K562 (cell line): ENCODE measurements at regions not wholly inside any gene's neighbourhood (a gene's known extent, or its start where the extent isn't known, plus 50 kb on each side); places are given as distances from the start of the nearest gene placed in this dataset.

Experiments
- ATAC-seq: fragments of 200-7000 bp; cut with Tn5 transposase; 3 replicates; pipeline ENCODE4 v1.9.1; 2020; ENCODE audit warnings: moderate library complexity
- BruUV-seq: library from RNA; stranded (reverse); fragments of 400-500 nt; replicated peaks from 2 replicates; lab custom pipeline; 2021; lab: Mats Ljungman, UMichigan
- CTCF ChIA-PET: fragments of 300-600 bp; formaldehyde crosslinking; extraction: SDS; loops from one replicate; lab custom pipeline; 2021; ENCODE audit warnings: low intra/inter-chr PET ratio; lab: Yijun Ruan, JAX
- POLR2A ChIA-PET: fragments of 300-600, 350-650 bp; sonication (Branson Sonifier 250); formaldehyde crosslinking; extraction: SDS; loops from one replicate; lab custom pipeline; 2021; ENCODE audit warnings: antibody characterized with exemption, inconsistent platforms; lab: Yijun Ruan, JAX
- DNase-seq, 4 experiments: peaks; one replicate each; pipeline versions ENCODE4 v3.0.0 to v3.0.0-alpha.2; 2011 to 2018; ENCODE audit warnings: low spot score in 3 of 4, mixed read lengths in 3 of 4; ENCODE audit errors: extremely low read depth in 1 of 4
- FAIRE-seq: peaks from 2 replicates; lab custom pipeline; 2011; peaks lifted over from hg19 to GRCh38; lab: Jason Lieb, UNC
- H2AFZ ChIP-seq: 2 replicates; pipeline ENCODE4 v1.6.0; 2011; ENCODE audit warnings: low read depth, low read length, control low read depth, inconsistent platforms
- H3K27ac ChIP-seq: fragments of 200-600 bp; 3 replicates; pipeline ENCODE4 v1.8.0; 2011; ENCODE audit warnings: low read depth, mild to moderate bottlenecking, control low read depth, inconsistent platforms, low read length, moderate library complexity, mixed read lengths; ENCODE audit errors: extremely low read depth
- H3K27me3 ChIP-seq, 2 experiments: fragments of 300-600 bp in 1 of 2; 2 replicates in 1 of 2; 3 replicates in 1 of 2; pipeline versions ENCODE4 v1.6.0 to v1.8.0; 2011; ENCODE audit warnings: inconsistent platforms in 2 of 2, low read length in 2 of 2, mild to moderate bottlenecking in 1 of 2, mixed read lengths in 1 of 2, moderate library complexity in 1 of 2; ENCODE audit not compliant: control insufficient read depth in 2 of 2, insufficient read depth in 2 of 2
- H3K36me3 ChIP-seq: fragments of 300-600 bp; 3 replicates; pipeline ENCODE4 v1.8.0; 2011; ENCODE audit warnings: mild to moderate bottlenecking, low read length, inconsistent platforms; ENCODE audit not compliant: control insufficient read depth, insufficient read depth
- H3K4me1 ChIP-seq, 2 experiments: fragments of 200-600 bp in 1 of 2; replicated peaks in 1 of 2; 2 replicates in 1 of 2; 3 replicates in 1 of 2; pipeline versions ENCODE4 v1.5.1 to v1.8.0; 2011; ENCODE audit warnings: inconsistent platforms in 2 of 2, low read length in 2 of 2, mild to moderate bottlenecking in 1 of 2, mixed read lengths in 1 of 2, moderate library complexity in 1 of 2; ENCODE audit not compliant: control insufficient read depth in 2 of 2, insufficient read depth in 2 of 2
- H3K4me2 ChIP-seq: 2 replicates; pipeline ENCODE4 v1.6.1; 2011; ENCODE audit warnings: low read length, control low read depth, inconsistent platforms, mixed read lengths; ENCODE audit not compliant: insufficient read depth
- H3K4me3 ChIP-seq: fragments of 200-600 bp; sonication (generic), shearing (Covaris generic); 2 replicates; pipeline ENCODE4 v1.5.1; 2016; ENCODE audit warnings: control low read depth, inconsistent platforms
- H3K79me2 ChIP-seq: fragments of 200-600 bp; 3 replicates; pipeline ENCODE4 v1.8.0; 2011; ENCODE audit warnings: low read length, inconsistent platforms; ENCODE audit not compliant: control insufficient read depth, insufficient read depth
- H3K9ac ChIP-seq, 2 experiments: 2 replicates each; pipeline versions ENCODE4 v1.6.0 to v1.6.1; 2011; ENCODE audit warnings: low read depth in 2 of 2, low read length in 2 of 2, control low read depth in 1 of 2, inconsistent platforms in 1 of 2, mild to moderate bottlenecking in 1 of 2, mixed read lengths in 1 of 2; ENCODE audit not compliant: insufficient read depth in 1 of 2
- H3K9me1 ChIP-seq: one replicate; pipeline ENCODE4 v1.6.0; 2011; ENCODE audit warnings: inconsistent platforms, mild to moderate bottlenecking, low read length, moderate library complexity; ENCODE audit not compliant: control insufficient read depth, insufficient read depth
- H3K9me3 ChIP-seq: replicated peaks from 2 replicates; pipeline ENCODE4 v1.5.1; 2011; ENCODE audit warnings: low read depth, low read length, inconsistent platforms; ENCODE audit not compliant: control insufficient read depth, insufficient read depth
- H4K20me1 ChIP-seq: replicated peaks from 2 replicates; pipeline ENCODE4 v1.6.1; 2011; ENCODE audit warnings: low read length, inconsistent platforms, mixed read lengths; ENCODE audit not compliant: control insufficient read depth, insufficient read depth
- CBX3 ChIP-seq, 2 experiments: IDR thresholded peaks; 1 replicate in 1 of 2; 2 replicates in 1 of 2; pipeline ENCODE4 v1.6.1; 2012; ENCODE audit warnings: inconsistent platforms in 2 of 2, low read length in 2 of 2, borderline replicate concordance in 1 of 2, control low read depth in 1 of 2
- CGGBP1 ChIP-seq: fragments of 250-450 bp; sonication (Bioruptor Pico); IDR thresholded peaks from 2 replicates; pipeline ENCODE4 v1.9.0; 2021; ENCODE audit warnings: mild to moderate bottlenecking
- FOXJ3 ChIP-seq: sonication (generic); formaldehyde crosslinking; IDR thresholded peaks from 2 replicates; pipeline ENCODE4 v1.4.0; 2020; ENCODE audit warnings: mild to moderate bottlenecking, missing genetic modification reagents
- HDAC8 ChIP-seq: fragments of 450-650 bp; IDR thresholded peaks from 2 replicates; pipeline ENCODE4 v1.6.1; 2016; ENCODE audit warnings: mild to moderate bottlenecking, missing genetic modification characterization, moderate library complexity, missing compliant biosample characterization
- HMG20B ChIP-seq: fragments of 250-450 bp; sonication (Bioruptor Pico); IDR thresholded peaks from 2 replicates; pipeline ENCODE4 v1.5.0; 2021; ENCODE audit warnings: mild to moderate bottlenecking
- MBD1 ChIP-seq: fragments of 250-450 bp; sonication (Bioruptor Pico); IDR thresholded peaks from 2 replicates; pipeline ENCODE4 v1.8.0; 2022; ENCODE audit warnings: inconsistent platforms
- PRPF4 ChIP-seq: fragments of 200-400 bp; formaldehyde crosslinking; IDR thresholded peaks from one replicate; pipeline ENCODE4 v1.6.1; 2017; ENCODE audit warnings: low read length, low read depth, mild to moderate bottlenecking; ENCODE audit not compliant: insufficient read depth, poor library complexity, severe bottlenecking
- ZNF41 ChIP-seq: fragments of 250-450 bp; sonication (Bioruptor Pico); conservative IDR thresholded peaks from 2 replicates; pipeline ENCODE4 v1.4.0; 2020; ENCODE audit warnings: mild to moderate bottlenecking
- WGBS: fragments of 100-300 bp; shearing (Covaris generic); methylation state at CpG from one replicate; pipeline ENCODE4 v1.1.6; 2016; ENCODE audit warnings: low coverage, mixed read lengths; ENCODE audit not compliant: insufficient coverage; ENCODE audit errors: missing lambda C conversion rate; 5-methylcytosine and 5-hydroxymethylcytosine counted together
- in situ Hi-C: fragments of 300-500 bp; cut with MboI; formaldehyde crosslinking; loops from 4 replicates; pipeline ENCODE4 v1.15.0; 2018; ENCODE audit warnings: inconsistent platforms, mixed read lengths
- intact Hi-C: fragments of 100-400 bp; cut with micrococcal nuclease; formaldehyde crosslinking; loops from 2 replicates; pipeline ENCODE4 v1.14.2; 2022

- in situ Hi-C loops (loop anchor here (25.0 kb wide), 1 partner anchor 1594 kb away; the partner anchor contains the start of gene NBDY), intact Hi-C loops (no loop called here)
- CTCF ChIA-PET: no interaction called here
- Histone ChIP-seq H3K9me3 (no peaks in the 10 kb centered on the region), H3K9ac (no peak overlapping the region), H3K27me3 (no peaks in the 10 kb centered on the region), H2AFZ (no peak overlapping the region), H3K9me1 (no peaks in the 10 kb centered on the region), H3K4me3 (no peak overlapping the region), H3K4me1 (no peaks in the 10 kb centered on the region)
- DNase-seq (no peak), ATAC-seq (no peak)
- BruUV-seq: no TSS peak
- TF ChIP-seq HMG20B (CRISPR knock-in tag) (no peak), MBD1 (CRISPR knock-in tag) (no peak), FOXJ3 (no peak), HDAC8 (tag) (no peak), PRPF4 (no peak), CBX3 (IDR thresholded peaks at IDR 0.05; ENCODE audit: borderline replicate concordance in 1 of 2, low read length in 2 of 2) (no peak), ZNF41 (CRISPR knock-in tag) (no peak), CGGBP1 (CRISPR knock-in tag) (no peak)
- TF ChIP-seq, all 486 proteins: peak for 0
- FAIRE-seq: no peak
- WGBS: 43% methylated on average over 6 of the region's 6 CpGs
- no peaks in the 10 kb centered on the region for H4K20me1 ChIP-seq
- H3K4me2 ChIP-seq: no peak overlapping the region
- no peaks in the 10 kb centered on the region for H3K79me2 ChIP-seq
- no peak overlapping the region for H3K27ac ChIP-seq
- POLR2A ChIA-PET: interaction anchor here (1.0 kb wide), 1 partner anchor 12 kb away, joined by 4 read pairs; no protein-coding TSS in a partner anchor
- no peaks in the 10 kb centered on the region for H3K36me3 ChIP-seq
Observed at GRCh38 chrX:55142919-55143310, 54.1 kb downstream of the PAGE2 start.
